ENCODE measurements at regions not wholly inside any gene's neighbourhood (a gene's known extent, or its start where the extent isn't known, plus 50 kb on each side); places are given as distances from the start of the nearest gene placed in this dataset.

- no peak overlapping the region for H3K4me3 ChIP-seq
- H3K9me3 ChIP-seq = no peaks in the 10 kb centered on the region
- H3K27ac ChIP-seq = no peak overlapping the region
- TF ChIP-seq SMC3 (IDR thresholded peaks at IDR 0.05) (no peak), ZC3H11A (IDR thresholded peaks at IDR 0.05) (no peak), TP53 (CRISPR knock-in tag; IDR thresholded peaks at IDR 0.05) (no peak)
- H3K4me2 ChIP-seq = no peak overlapping the region; the same call in 2 of the 3 replicates
- FAIRE-seq (no peak), DNase-seq (ENCODE audit: low read depth in 1 of 2, low spot score in 1 of 2) (no peak), ATAC-seq (no peak)
- H3K4me1 ChIP-seq = no peaks in the 10 kb centered on the region
- CTCF ChIA-PET = no interaction called here
- POLR2A ChIA-PET = no interaction called here
Measured at GRCh38 chr4:134375775-134376174, 174.2 kb upstream of the PABPC4L start.

DNA sequence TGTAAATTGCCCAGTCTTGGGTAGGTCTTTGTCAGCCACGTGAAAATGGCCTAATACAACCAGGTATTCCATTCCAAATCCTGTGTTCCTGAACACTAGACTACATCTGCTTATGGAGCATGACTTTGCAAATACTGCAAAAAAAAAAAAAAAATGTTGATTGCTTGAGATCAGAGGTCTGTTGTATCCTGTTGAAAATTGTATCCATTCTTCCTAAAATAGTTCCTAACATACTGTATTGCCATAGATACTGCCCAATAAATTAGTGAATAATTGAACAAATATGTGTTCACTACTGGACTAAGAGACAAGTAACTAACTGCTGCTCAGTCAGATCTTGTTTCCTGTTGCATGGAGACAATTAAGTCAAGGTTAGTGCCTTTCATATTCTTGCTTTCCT, 164.3 kb upstream of the PABPC4L start:
- FAIRE-seq (no peak), DNase-seq (ENCODE audit: low read depth in 1 of 2, low spot score in 1 of 2) (peak in 1 of 2 experiments; percentile 30), ATAC-seq (no peak)
- H3K4me3 ChIP-seq = no peak overlapping the region
- H3K9me3 ChIP-seq = no peaks in the 10 kb centered on the region
- H3K27ac ChIP-seq = no peak overlapping the region
- WGBS (ENCODE audit: missing lambda C conversion rate) = 18% methylated on average over 1 of the region's 1 CpG
- ChIA-PET POLR2A (no interaction called here), CTCF (no interaction called here)
- H3K4me2 ChIP-seq = no peak overlapping the region
- TF ChIP-seq MAFK (IDR thresholded peaks at IDR 0.05; ENCODE audit: partially characterized antibody) (peak; percentile 56), POLR2A (IDR thresholded peaks at IDR 0.05; ENCODE audit: low read length) (no peak)
- H3K4me1 ChIP-seq = no peaks in the 10 kb centered on the region

- FAIRE-seq = no peak
- no peak for DNase-seq (ENCODE audit: low read depth in 1 of 2, low spot score in 1 of 2)
- Histone ChIP-seq H3K4me1 (no peaks in the 10 kb centered on the region), H3K4me3 (no peak overlapping the region), H3K27ac (no peak overlapping the region), H3K4me2 (no peak overlapping the region), H3K9me3 (no peaks in the 10 kb centered on the region)
- TF ChIP-seq MYC (IDR thresholded peaks at IDR 0.05; ENCODE audit: borderline replicate concordance, low read length) (no peak), RNF2 (IDR thresholded peaks at IDR 0.05; ENCODE audit: borderline replicate concordance, low read depth) (no peak), TP53 (CRISPR knock-in tag; IDR thresholded peaks at IDR 0.05) (no peak), RCOR1 (IDR thresholded peaks at IDR 0.05; ENCODE audit: low read depth, low read length) (no peak), GATA3 (IDR thresholded peaks at IDR 0.05; ENCODE audit: borderline replicate concordance) (no peak), CEBPB (IDR thresholded peaks at IDR 0.05) (no peak), NFE2L2 (conservative IDR thresholded peaks at IDR 0.05; ENCODE audit: low read length) (no peak), FOSB (CRISPR knock-in tag; IDR thresholded peaks at IDR 0.05) (no peak), NPAS2 (CRISPR knock-in tag; IDR thresholded peaks at IDR 0.05; ENCODE audit: borderline replicate concordance) (no peak), ZNF302 (CRISPR knock-in tag; IDR thresholded peaks at IDR 0.05) (no peak), CHD4 (IDR thresholded peaks at IDR 0.05; ENCODE audit: borderline replicate concordance) (no peak), MAFK (IDR thresholded peaks at IDR 0.05; ENCODE audit: partially characterized antibody) (no peak), MAZ (IDR thresholded peaks at IDR 0.05; ENCODE audit: borderline replicate concordance, low read depth, low read length) (no peak), HOXA7 (CRISPR knock-in tag; IDR thresholded peaks at IDR 0.05) (no peak), RARB (CRISPR knock-in tag; IDR thresholded peaks at IDR 0.05) (no peak), ZFP36 (IDR thresholded peaks at IDR 0.05; ENCODE audit: borderline replicate concordance, partially characterized antibody) (no peak)
- TF ChIP-seq, protein P1, sequence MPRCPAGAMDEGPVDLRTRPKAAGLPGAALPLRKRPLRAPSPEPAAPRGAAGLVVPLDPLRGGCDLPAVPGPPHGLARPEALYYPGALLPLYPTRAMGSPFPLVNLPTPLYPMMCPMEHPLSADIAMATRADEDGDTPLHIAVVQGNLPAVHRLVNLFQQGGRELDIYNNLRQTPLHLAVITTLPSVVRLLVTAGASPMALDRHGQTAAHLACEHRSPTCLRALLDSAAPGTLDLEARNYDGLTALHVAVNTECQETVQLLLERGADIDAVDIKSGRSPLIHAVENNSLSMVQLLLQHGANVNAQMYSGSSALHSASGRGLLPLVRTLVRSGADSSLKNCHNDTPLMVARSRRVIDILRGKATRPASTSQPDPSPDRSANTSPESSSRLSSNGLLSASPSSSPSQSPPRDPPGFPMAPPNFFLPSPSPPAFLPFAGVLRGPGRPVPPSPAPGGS (IDR thresholded peaks at IDR 0.05) = no peak
- TF ChIP-seq, protein P2, sequence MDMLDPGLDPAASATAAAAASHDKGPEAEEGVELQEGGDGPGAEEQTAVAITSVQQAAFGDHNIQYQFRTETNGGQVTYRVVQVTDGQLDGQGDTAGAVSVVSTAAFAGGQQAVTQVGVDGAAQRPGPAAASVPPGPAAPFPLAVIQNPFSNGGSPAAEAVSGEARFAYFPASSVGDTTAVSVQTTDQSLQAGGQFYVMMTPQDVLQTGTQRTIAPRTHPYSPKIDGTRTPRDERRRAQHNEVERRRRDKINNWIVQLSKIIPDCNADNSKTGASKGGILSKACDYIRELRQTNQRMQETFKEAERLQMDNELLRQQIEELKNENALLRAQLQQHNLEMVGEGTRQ (IDR thresholded peaks at IDR 0.05) = no peak
- TF ChIP-seq, protein P3, sequence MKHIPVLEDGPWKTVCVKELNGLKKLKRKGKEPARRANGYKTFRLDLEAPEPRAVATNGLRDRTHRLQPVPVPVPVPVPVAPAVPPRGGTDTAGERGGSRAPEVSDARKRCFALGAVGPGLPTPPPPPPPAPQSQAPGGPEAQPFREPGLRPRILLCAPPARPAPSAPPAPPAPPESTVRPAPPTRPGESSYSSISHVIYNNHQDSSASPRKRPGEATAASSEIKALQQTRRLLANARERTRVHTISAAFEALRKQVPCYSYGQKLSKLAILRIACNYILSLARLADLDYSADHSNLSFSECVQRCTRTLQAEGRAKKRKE (CRISPR knock-in tag; IDR thresholded peaks at IDR 0.05; ENCODE audit: low read depth) = no peak
- ChIA-PET CTCF (no interaction called here), POLR2A (no interaction called here)
- 79% methylated on average over 1 of the region's 1 CpG for WGBS (ENCODE audit: missing lambda C conversion rate)
- no peak for ATAC-seq
Measured at GRCh38 chr4:134364928-134365327, 163.3 kb upstream of the PABPC4L start.

Data from A549 (cell line).